ENCODE measurements at regions not wholly inside any gene's neighbourhood (a gene's known extent, or its start where the extent isn't known, plus 50 kb on each side); places are given as distances from the start of the nearest gene placed in this dataset.

- no peak overlapping the region for H3K4me3 ChIP-seq (ENCODE audit: low read depth, low read length)
These were observed 1046.9 kb upstream of the WWC1 start for GRCh38 chr5:167244583-167244982.

GRCh38 chr5:167245868-167246267 is 1045.6 kb upstream of the WWC1 start:
- no peak overlapping the region for H3K4me3 ChIP-seq (ENCODE audit: low read depth, low read length)

GRCh38 chr5:167247816-167248215 is 1043.6 kb upstream of the WWC1 start:
- H3K4me3 ChIP-seq (ENCODE audit: low read depth, low read length): no peak overlapping the region

- H3K4me3 ChIP-seq (ENCODE audit: low read depth, low read length): no peak overlapping the region
These were observed 1043.2 kb upstream of the WWC1 start for GRCh38 chr5:167248257-167248656.

- H3K4me3 ChIP-seq (ENCODE audit: low read depth, low read length): no peak overlapping the region
These were observed 1040.4 kb upstream of the WWC1 start for GRCh38 chr5:167250996-167251395.

- H3K4me3 ChIP-seq (ENCODE audit: low read depth, low read length): no peak overlapping the region
These were observed 1037.3 kb upstream of the WWC1 start for GRCh38 chr5:167254132-167254531.

- H3K4me3 ChIP-seq (ENCODE audit: low read depth, low read length): no peak overlapping the region
These were observed 1035.5 kb upstream of the WWC1 start for GRCh38 chr5:167255926-167256325.

- no peak overlapping the region for H3K4me3 ChIP-seq (ENCODE audit: low read depth, low read length)
These were observed 1031.6 kb upstream of the WWC1 start for GRCh38 chr5:167259806-167260205.

GRCh38 chr5:167261309-167262100 is 1029.9 kb upstream of the WWC1 start:
- no peak overlapping the region for H3K4me3 ChIP-seq (ENCODE audit: low read depth, low read length)

GRCh38 chr5:167263185-167263584 is 1028.3 kb upstream of the WWC1 start:
- H3K4me3 ChIP-seq (ENCODE audit: low read depth, low read length): no peak overlapping the region

- H3K4me3 ChIP-seq (ENCODE audit: low read depth, low read length): no peak overlapping the region
These were observed 1027.1 kb upstream of the WWC1 start for GRCh38 chr5:167264348-167264747.

- H3K4me3 ChIP-seq (ENCODE audit: low read depth, low read length): no peak overlapping the region
These were observed 1023.1 kb upstream of the WWC1 start for GRCh38 chr5:167268337-167268736.

GRCh38 chr5:167269146-167269545 is 1022.3 kb upstream of the WWC1 start:
- no peak overlapping the region for H3K4me3 ChIP-seq (ENCODE audit: low read depth, low read length)

- no peak overlapping the region for H3K4me3 ChIP-seq (ENCODE audit: low read depth, low read length)
These were observed 1020.4 kb upstream of the WWC1 start for GRCh38 chr5:167271081-167271480.

- H3K4me3 ChIP-seq (ENCODE audit: low read depth, low read length): no peak overlapping the region
These were observed 1019.9 kb upstream of the WWC1 start for GRCh38 chr5:167271511-167271910.

- no peak overlapping the region for H3K4me3 ChIP-seq (ENCODE audit: low read depth, low read length)
These were observed 1011.3 kb upstream of the WWC1 start for GRCh38 chr5:167280111-167280510.

- H3K4me3 ChIP-seq (ENCODE audit: low read depth, low read length): no peak overlapping the region
These were observed 1009.5 kb upstream of the WWC1 start for GRCh38 chr5:167281925-167282324.

- H3K4me3 ChIP-seq (ENCODE audit: low read depth, low read length): no peak overlapping the region
These were observed 1007.8 kb upstream of the WWC1 start for GRCh38 chr5:167283691-167284090.

- H3K4me3 ChIP-seq (ENCODE audit: low read depth, low read length): no peak overlapping the region
These were observed 1007.1 kb upstream of the WWC1 start for GRCh38 chr5:167284222-167284890.

- H3K4me3 ChIP-seq (ENCODE audit: low read depth, low read length): no peak overlapping the region
These were observed 1005.9 kb upstream of the WWC1 start for GRCh38 chr5:167285591-167285990.

GRCh38 chr5:167286891-167287290 is 1004.6 kb upstream of the WWC1 start:
- no peak overlapping the region for H3K4me3 ChIP-seq (ENCODE audit: low read depth, low read length)

- H3K4me3 ChIP-seq (ENCODE audit: low read depth, low read length): no peak overlapping the region
These were observed 1001.0 kb upstream of the WWC1 start for GRCh38 chr5:167290478-167290877.

All from iPS-11a (cell line).